GM23338 (cell line): ENCODE measurements at regions not wholly inside any gene's neighbourhood (a gene's known extent, or its start where the extent isn't known, plus 50 kb on each side); places are given as distances from the start of the nearest gene placed in this dataset.

ENCODE experiments used
- ATAC-seq: fragments of 200-7000 bp; cut with Tn5 transposase; 3 replicates; pipeline ENCODE4 v1.9.1; 2020
- DNase-seq: peaks from one replicate; pipeline ENCODE4 v3.0.0-alpha.2; 2015; ENCODE audit warnings: low spot score
- H2AFZ ChIP-seq: fragments of 200-600 bp; sonication (generic); 2 replicates; pipeline ENCODE4 v1.8.0; 2016; ENCODE audit warnings: antibody characterized with exemption, mild to moderate bottlenecking, moderate library complexity
- H3F3A ChIP-seq: fragments of 200-600 bp; sonication (generic); replicated peaks from 2 replicates; pipeline ENCODE4 v1.8.0; 2017; ENCODE audit warnings: antibody characterized with exemption, mixed run types, low read depth
- H3K27ac ChIP-seq: fragments of 200-600 bp; sonication (generic); 2 replicates; pipeline ENCODE4 v1.6.1; 2016; ENCODE audit warnings: low read depth
- H3K27me3 ChIP-seq: fragments of 200-600 bp; sonication (generic); 2 replicates; pipeline ENCODE4 v1.8.0; 2016; ENCODE audit warnings: mild to moderate bottlenecking, mixed run types, moderate library complexity; ENCODE audit not compliant: insufficient read depth
- H3K36me3 ChIP-seq: fragments of 200-600 bp; sonication (generic); 2 replicates; pipeline ENCODE4 v1.8.0; 2016; ENCODE audit warnings: mild to moderate bottlenecking; ENCODE audit not compliant: insufficient read depth
- H3K4me1 ChIP-seq: fragments of 200-600 bp; sonication (generic); 2 replicates; pipeline ENCODE4 v1.8.0; 2016; ENCODE audit warnings: mild to moderate bottlenecking, moderate library complexity; ENCODE audit not compliant: insufficient read depth
- H3K4me2 ChIP-seq: fragments of 200-600 bp; sonication (generic); 2 replicates; pipeline ENCODE4 v1.7.1; 2017; ENCODE audit warnings: mixed run types
- H3K4me3 ChIP-seq: fragments of 200-600 bp; sonication (generic); 2 replicates; pipeline ENCODE4 v1.6.1; 2016; ENCODE audit warnings: mixed run types
- H3K79me2 ChIP-seq: fragments of 200-600 bp; sonication (generic); replicated peaks from 2 replicates; pipeline ENCODE4 v1.8.0; 2017; ENCODE audit warnings: mild to moderate bottlenecking; ENCODE audit not compliant: insufficient read depth
- H3K9me2 ChIP-seq: fragments of 200-600 bp; sonication (generic); 2 replicates; pipeline ENCODE4 v1.8.0; 2017; ENCODE audit not compliant: insufficient read depth
- H4K20me1 ChIP-seq: fragments of 200-600 bp; sonication (generic); replicated peaks from 2 replicates; pipeline ENCODE4 v1.8.0; 2017; ENCODE audit warnings: mild to moderate bottlenecking; ENCODE audit not compliant: insufficient read depth
- H3K27ac Mint-ChIP-seq: 2 replicates; pipeline ENCODE4 v1.8.0; 2020; ENCODE audit warnings: inconsistent platforms, mild to moderate bottlenecking, moderate library complexity, mixed read lengths
- H3K27me3 Mint-ChIP-seq: 3 replicates; pipeline ENCODE4 v1.8.0; 2022; ENCODE audit warnings: low read depth, mild to moderate bottlenecking, moderate library complexity, mixed read lengths, inconsistent platforms; ENCODE audit not compliant: insufficient read depth, poor library complexity
- H3K36me3 Mint-ChIP-seq: 3 replicates; pipeline ENCODE4 v1.8.0; 2021; ENCODE audit warnings: low read depth, mild to moderate bottlenecking, inconsistent platforms, moderate library complexity, mixed read lengths
- H3K4me1 Mint-ChIP-seq: 3 replicates; pipeline ENCODE4 v1.8.0; 2020; ENCODE audit warnings: mild to moderate bottlenecking, inconsistent platforms, mixed read lengths
- H3K4me3 Mint-ChIP-seq: 3 replicates; pipeline ENCODE4 v1.8.0; 2021; ENCODE audit warnings: moderate library complexity, mild to moderate bottlenecking, inconsistent platforms, mixed read lengths
- H3K9me3 Mint-ChIP-seq: 3 replicates; pipeline ENCODE4 v1.8.0; 2020; ENCODE audit warnings: moderate library complexity, mild to moderate bottlenecking, inconsistent platforms, mixed read lengths
- CREB1 ChIP-seq: fragments of 250-450 bp; sonication (Bioruptor Pico); IDR thresholded peaks from 2 replicates; pipeline ENCODE4 v1.5.0; 2020; ENCODE audit warnings: low read depth, mild to moderate bottlenecking, moderate library complexity
- ETS1 ChIP-seq: IDR thresholded peaks from 2 replicates; pipeline ENCODE4 v1.6.1; 2016; ENCODE audit warnings: antibody characterized with exemption
- EZH2 ChIP-seq: fragments of 200-600 bp; sonication (generic); IDR thresholded peaks from one replicate; pipeline ENCODE4 v1.8.0; 2017; ENCODE audit warnings: antibody characterized with exemption, mild to moderate bottlenecking, low read depth; ENCODE audit not compliant: unreplicated experiment
- EZH2phosphoT487 ChIP-seq: fragments of 200-600 bp; sonication (generic); IDR thresholded peaks from one replicate; pipeline ENCODE4 v1.8.1; 2018; ENCODE audit warnings: antibody characterized with exemption; ENCODE audit not compliant: unreplicated experiment
- JUNB ChIP-seq: IDR thresholded peaks from one replicate; pipeline ENCODE4 v1.6.1; 2016; ENCODE audit warnings: antibody characterized with exemption; ENCODE audit not compliant: unreplicated experiment
- NANOG ChIP-seq: IDR thresholded peaks from 2 replicates; pipeline ENCODE4 v1.6.1; 2016; ENCODE audit warnings: antibody characterized with exemption, borderline replicate concordance
- POLR2AphosphoS5 ChIP-seq: IDR thresholded peaks from 2 replicates; pipeline ENCODE4 v1.6.1; 2016; ENCODE audit warnings: antibody characterized with exemption, low read depth
- REST ChIP-seq: IDR thresholded peaks from one replicate; pipeline ENCODE4 v1.6.1; 2018; ENCODE audit warnings: antibody characterized with exemption; ENCODE audit not compliant: unreplicated experiment
- STAT1 ChIP-seq: IDR thresholded peaks from one replicate; pipeline ENCODE4 v1.6.1; 2016; ENCODE audit warnings: antibody characterized with exemption; ENCODE audit not compliant: unreplicated experiment
- ZNF114 ChIP-seq: fragments of 250-450 bp; sonication (Bioruptor Pico); IDR thresholded peaks from 2 replicates; pipeline ENCODE4 v1.5.0; 2020; ENCODE audit warnings: mild to moderate bottlenecking, moderate library complexity
- ZNF331 ChIP-seq: fragments of 250-450 bp; sonication (Bioruptor Pico); IDR thresholded peaks from 2 replicates; pipeline ENCODE4 v1.5.0; 2020; ENCODE audit warnings: low read depth, mild to moderate bottlenecking, moderate library complexity
- ZNF462 ChIP-seq: fragments of 250-450 bp; sonication (Bioruptor Pico); IDR thresholded peaks from 2 replicates; pipeline ENCODE4 v1.5.0; 2020; ENCODE audit warnings: mild to moderate bottlenecking, moderate library complexity
- TF ChIP-seq, protein P1 (sequence below), 2 experiments: fragments of 200-600 bp in 1 of 2; sonication (generic) in 1 of 2; conservative IDR thresholded peaks; 2 replicates each; pipeline versions ENCODE4 v1.5.1 to v1.6.1; 2016 to 2017; ENCODE audit warnings: antibody characterized with exemption in 2 of 2, low read depth in 2 of 2, mild to moderate bottlenecking in 2 of 2, moderate library complexity in 1 of 2

GRCh38 chr1:238672806-238673205 is 713.6 kb upstream of the CHRM3 start:
- Mint-ChIP-seq H3K4me1 (peaks cover 4% of the 10 kb centered on the region; the same call in 2 of the 3 replicates), H3K4me3 (no peak overlapping the region), H3K36me3 (no peaks in the 10 kb centered on the region), H3K9me3 (no peaks in the 10 kb centered on the region; the same call in 2 of the 3 replicates), H3K27ac (no peak overlapping the region), H3K27me3 (peaks cover 2% of the 10 kb centered on the region)
- Histone ChIP-seq H3K4me3 (no peak overlapping the region), H3K36me3 (no peaks in the 10 kb centered on the region), H3K27me3 (no peaks in the 10 kb centered on the region), H3K4me2 (no peak overlapping the region), H3K9me2 (no peaks in the 10 kb centered on the region), H3K79me2 (no peaks in the 10 kb centered on the region), H4K20me1 (no peaks in the 10 kb centered on the region), H2AFZ (no peak overlapping the region), H3K4me1 (no peaks in the 10 kb centered on the region), H3F3A (no peaks in the 10 kb centered on the region), H3K27ac (no peak overlapping the region)
- ATAC-seq (no peak), DNase-seq (no peak)
- TF ChIP-seq EZH2 (no peak), ZNF331 (CRISPR knock-in tag) (no peak), ZNF114 (CRISPR knock-in tag) (no peak), REST (no peak), JUNB (no peak), ZNF462 (CRISPR knock-in tag) (no peak), NANOG (no peak), POLR2AphosphoS5 (no peak), ETS1 (no peak), STAT1 (no peak), CREB1 (CRISPR knock-in tag) (no peak), EZH2phosphoT487 (no peak)
- TF ChIP-seq, protein P1, sequence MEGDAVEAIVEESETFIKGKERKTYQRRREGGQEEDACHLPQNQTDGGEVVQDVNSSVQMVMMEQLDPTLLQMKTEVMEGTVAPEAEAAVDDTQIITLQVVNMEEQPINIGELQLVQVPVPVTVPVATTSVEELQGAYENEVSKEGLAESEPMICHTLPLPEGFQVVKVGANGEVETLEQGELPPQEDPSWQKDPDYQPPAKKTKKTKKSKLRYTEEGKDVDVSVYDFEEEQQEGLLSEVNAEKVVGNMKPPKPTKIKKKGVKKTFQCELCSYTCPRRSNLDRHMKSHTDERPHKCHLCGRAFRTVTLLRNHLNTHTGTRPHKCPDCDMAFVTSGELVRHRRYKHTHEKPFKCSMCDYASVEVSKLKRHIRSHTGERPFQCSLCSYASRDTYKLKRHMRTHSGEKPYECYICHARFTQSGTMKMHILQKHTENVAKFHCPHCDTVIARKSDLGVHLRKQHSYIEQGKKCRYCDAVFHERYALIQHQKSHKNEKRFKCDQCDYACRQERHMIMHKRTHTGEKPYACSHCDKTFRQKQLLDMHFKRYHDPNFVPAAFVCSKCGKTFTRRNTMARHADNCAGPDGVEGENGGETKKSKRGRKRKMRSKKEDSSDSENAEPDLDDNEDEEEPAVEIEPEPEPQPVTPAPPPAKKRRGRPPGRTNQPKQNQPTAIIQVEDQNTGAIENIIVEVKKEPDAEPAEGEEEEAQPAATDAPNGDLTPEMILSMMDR (conservative IDR thresholded peaks at IDR 0.05; ENCODE audit: low read depth in 2 of 2): no peak
